ENCODE measurements at regions not wholly inside any gene's neighbourhood (a gene's known extent, or its start where the extent isn't known, plus 50 kb on each side); places are given as distances from the start of the nearest gene placed in this dataset.

GRCh38 chr18:22680944-22681343, 252.2 kb upstream of the RBBP8 start:
- no peak for DNase-seq

DNA sequence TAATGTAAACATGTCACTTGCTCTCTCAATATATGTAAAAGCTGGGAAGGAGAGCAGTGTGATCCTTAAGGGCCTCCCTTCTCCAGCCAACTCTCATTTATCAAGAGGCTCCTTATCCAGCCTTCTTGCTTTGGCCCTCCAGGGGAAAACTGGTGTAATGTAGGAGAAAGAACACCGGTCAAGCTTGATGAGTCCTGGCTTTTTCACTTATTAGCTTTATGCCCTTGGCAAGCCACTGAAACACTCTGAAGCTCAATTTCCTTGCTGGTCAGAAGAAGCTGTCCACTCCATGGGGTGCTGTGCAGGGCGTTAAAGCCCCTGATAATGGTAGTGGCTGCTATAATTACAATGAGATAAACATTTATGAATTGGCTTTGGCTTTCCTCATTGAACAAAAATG, 251.2 kb upstream of the RBBP8 start:
- DNase-seq = no peak

- no peak for DNase-seq
Observed at GRCh38 chr18:22682720-22683119, 250.4 kb upstream of the RBBP8 start.

DNA sequence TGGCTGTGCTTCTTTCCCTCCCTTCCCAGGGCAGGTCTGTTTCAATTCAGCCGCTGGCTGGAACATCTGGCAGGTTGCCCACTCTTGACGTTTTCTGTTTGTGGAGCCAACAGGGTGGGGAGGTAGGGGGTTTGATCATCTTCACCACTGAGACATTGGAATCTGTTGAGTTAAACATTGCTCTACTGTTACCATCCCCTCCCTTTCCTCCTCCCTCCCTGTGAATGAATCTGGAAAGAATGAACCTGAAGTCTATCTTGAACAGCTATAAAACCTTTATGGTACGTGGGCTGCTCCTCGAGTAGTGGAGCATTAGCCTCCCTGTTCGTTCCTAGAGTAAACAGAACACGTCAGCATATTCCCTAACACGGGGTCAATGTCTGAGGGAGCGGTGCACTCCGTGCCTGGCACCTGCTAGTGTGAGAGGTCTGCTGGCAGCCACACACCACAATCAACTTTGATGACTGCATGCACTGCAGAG, 249.9 kb upstream of the RBBP8 start:
- no peak for DNase-seq

- DNase-seq = no peak
Observed at GRCh38 chr18:22683786-22684185, 249.3 kb upstream of the RBBP8 start.

GRCh38 chr18:22684268-22684667, 248.9 kb upstream of the RBBP8 start:
- DNase-seq = no peak

GRCh38 chr18:22685788-22686187, 247.3 kb upstream of the RBBP8 start:
- no peak for DNase-seq

DNA sequence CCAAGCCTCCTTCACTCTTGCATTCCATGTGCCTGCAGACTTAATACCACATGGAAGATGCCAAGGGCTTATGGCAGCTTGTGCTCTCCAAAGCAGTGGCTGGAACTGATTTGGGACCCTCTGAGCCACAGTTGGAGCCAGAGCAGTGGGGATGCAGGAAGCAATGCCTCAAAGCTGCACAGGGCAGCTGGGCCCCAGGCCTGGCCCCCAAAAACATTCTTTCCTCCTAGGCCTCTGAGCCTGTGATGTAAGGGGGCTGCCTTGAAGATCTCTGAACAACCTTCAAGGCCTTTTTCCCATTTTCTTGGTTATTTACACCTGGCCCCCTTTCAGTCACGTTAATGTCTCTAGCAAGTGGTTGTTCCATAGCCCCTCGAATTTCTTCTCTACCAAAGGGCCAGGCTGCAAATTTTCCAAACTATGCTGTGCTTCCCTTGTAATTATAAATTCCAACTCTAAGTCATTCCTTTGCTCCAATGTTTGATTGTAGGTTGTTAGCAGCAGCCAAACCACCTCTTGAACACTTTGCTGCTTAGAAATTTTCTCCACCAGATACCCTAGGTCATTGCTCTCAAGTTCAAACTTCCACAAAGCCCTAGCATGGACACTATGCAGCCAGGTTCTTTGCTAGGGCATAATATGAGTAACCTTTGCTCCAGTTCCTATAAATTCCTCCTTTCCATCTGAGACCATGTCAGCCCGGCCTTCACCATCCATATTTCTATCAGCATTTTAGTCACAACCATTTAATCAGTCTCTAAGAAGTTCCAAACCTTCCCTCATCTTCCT, 245.0 kb upstream of the RBBP8 start:
- DNase-seq = no peak

DNA sequence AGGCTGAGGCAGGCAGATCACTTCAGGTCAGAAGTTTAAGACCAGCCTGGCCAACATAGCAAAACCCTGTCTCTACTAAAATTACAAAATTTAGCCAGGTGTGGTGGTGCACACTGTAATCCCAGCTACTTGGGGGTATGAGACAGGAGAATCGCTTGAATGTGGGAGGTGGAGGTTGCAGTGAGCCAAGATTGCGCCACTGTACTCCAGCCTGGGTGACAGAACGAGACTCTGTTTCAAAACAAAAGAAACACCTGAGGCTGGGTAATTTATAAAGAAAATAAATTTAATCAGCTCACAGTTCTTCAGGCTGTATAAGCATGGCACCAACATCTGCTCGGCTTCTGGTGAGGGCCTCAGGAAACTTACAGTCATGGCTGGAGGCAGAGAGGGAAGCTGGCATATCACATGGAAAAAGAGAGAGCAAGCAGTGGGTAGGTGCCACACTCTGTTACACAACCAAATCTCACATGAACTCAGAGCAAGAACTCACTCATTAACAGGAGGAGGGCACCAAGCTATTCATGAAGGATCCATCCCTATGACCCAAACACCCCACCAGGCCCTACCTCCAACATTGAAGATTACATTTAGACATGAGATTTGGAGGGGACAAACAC, 244.1 kb upstream of the RBBP8 start:
- DNase-seq = no peak

DNA sequence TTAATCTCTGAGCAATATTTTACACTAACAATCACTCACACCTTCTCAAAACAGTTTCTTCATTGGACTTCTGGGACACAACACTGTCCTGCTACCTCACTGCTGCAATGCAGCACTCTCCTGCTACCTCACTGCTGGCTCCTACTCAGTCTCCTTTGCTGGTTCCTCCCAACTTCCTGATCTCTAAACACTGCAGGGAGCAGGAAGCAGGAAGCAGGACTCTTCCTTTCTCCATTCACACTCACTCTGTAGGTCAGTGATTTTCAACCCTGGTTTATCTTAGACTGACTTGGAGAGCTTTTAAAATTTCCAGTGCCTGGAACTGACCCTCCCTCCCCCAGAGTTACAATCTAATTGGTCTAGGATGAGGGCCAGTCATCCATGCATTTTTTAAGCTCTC, 243.4 kb upstream of the RBBP8 start:
- no peak for DNase-seq

- DNase-seq = no peak
Observed at GRCh38 chr18:22690556-22690955, 242.6 kb upstream of the RBBP8 start.

DNA sequence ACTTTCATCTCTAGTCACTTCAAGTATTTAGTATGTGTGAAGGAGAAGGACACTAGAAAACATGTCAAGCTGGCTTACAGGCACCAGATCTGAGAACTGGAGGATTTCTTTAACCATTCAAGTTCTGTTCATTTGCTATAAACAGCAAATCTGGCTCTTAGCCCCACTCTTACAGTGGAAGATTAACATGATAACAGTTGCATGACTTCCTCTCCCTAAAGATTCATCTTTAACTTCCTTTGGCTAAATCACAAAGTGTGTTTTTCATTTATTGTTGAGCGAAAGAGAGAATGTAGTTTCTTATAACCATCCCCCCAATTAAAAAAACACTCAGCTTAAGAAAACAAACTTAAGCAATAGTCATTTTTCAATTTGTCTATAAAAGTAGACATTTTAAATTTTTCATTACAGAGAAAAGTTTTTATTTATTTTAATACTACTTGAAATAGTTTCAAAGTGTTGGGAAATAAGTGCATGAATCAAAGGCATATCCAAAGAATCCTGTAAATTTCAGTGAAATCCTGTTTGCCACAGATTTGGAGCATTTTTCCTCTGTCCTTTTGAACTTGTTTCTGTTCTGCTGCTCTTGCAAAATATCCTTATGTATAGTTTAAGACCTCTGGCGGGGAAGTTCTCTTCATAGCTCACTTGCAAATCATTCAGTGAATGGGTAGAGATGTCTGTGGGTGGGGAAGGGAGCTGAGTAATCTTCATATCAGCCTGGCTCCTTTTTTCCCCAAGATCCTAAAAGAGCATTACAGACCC, 241.0 kb upstream of the RBBP8 start:
- DNase-seq = no peak

GRCh38 chr18:22694954-22695353, 238.2 kb upstream of the RBBP8 start:
- DNase-seq = peak; percentile 45

- DNase-seq = no peak
Observed at GRCh38 chr18:22695674-22696073, 237.5 kb upstream of the RBBP8 start.

DNA sequence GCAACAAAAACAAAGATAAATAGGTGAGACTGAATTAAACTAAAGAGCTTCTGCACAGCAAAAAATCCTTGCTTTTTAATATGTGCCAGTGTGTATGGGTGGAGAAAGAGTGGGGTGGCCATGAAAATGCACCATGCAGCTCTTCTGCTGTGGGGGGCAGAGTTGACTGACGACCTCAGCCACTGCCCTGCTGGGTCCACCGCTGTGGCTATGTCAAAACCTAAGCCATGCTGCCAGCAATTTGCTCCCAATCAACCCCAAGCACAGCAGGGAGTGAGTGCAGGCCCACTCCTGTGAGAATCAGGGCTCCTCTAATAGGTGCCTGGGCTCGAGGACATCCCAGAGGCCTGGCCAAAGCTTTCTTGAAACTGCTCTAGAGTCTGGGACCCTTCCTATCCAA, 235.6 kb upstream of the RBBP8 start:
- DNase-seq = no peak

DNA sequence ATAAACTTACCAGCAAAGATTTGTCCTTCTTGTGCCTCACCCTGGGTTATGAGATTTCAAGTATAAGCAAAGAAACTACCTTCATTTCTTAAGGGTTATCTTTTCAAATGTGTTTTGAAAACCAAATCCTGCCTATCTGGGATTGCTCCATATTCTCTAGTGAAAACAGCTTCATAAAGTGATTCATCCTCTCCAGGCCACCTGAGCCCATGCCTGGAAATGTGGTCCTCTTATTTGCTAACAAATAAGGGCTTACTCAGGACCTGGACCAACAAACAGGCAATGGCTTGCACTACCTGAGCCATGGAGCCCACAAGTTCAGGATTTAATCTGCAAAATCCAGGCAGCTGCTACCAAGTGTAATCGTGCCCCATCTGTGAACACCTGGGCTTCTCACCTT, 234.4 kb upstream of the RBBP8 start:
- no peak for DNase-seq

- DNase-seq = no peak
Observed at GRCh38 chr18:22699629-22700028, 233.5 kb upstream of the RBBP8 start.

- DNase-seq = no peak
Observed at GRCh38 chr18:22700920-22701319, 232.2 kb upstream of the RBBP8 start.

DNA sequence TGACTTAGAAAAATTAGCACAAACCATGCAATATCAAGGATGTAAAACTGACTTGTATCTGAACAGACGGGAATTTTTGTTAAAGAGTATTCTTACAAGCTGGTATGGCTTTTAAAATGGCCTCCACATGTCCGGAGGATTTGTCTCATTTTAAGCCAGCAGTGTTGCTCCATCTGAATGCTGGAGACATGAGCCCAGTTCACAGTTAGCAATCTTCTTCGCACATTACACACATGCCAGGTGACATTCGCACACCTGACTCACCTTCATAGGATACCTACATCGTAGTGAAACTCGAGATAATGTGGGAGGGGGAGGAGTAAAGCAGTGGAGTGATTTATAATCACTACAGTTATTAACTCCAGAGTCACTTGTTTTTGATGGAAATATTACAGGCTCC, 231.8 kb upstream of the RBBP8 start:
- no peak for DNase-seq

- DNase-seq = no peak
Observed at GRCh38 chr18:22701795-22702194, 231.3 kb upstream of the RBBP8 start.

DNA sequence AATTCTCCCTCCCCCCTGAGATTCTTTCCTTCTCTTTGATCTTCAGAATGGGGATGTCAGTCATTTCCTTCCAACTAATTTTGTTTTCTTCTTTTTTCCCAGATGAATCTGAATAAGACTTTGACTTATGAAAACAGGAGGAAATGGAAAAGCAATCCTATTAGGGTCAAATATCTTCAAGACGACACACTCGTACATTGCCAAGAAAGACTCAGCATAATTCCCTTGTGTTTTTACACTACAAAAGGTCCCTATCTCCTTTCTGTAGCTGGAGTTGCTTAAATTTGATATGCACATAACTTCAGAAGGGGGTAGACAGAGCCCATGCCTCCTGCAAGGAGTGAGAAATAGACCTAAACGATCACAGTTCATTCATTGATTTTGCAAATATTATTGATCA, 230.3 kb upstream of the RBBP8 start:
- no peak for DNase-seq

DNA sequence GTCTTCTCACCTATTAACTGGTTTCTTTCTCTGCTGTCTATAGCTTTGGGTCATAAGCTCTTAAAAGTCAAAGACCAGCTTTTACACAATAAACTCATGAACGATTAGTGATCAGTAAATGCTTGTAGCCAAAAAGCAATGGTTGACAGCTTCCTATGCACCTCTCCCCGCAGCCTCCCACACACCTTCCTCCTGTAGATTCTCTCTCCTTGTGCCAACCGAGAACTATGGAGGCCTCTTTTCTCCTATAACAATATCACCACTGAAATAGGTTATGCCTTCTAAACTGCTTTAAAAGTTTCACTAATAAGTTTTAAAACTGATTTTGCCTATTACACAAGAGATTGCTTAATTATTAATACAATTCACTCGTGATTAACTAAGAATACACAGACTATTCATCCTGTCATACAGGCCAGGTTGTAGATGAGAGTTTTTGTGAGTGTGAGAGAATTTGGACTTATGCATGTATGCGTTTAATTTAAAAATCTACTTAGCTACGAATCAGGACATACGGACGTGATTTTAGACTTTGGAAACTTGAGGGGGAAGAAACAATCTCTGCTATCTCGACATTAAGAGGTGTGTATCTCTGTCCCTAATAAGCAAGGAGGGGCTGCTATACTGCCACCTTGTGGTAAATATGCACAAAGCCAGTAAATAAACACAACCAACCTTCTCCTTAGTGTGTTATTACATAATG, 229.1 kb upstream of the RBBP8 start:
- DNase-seq = no peak

DNA sequence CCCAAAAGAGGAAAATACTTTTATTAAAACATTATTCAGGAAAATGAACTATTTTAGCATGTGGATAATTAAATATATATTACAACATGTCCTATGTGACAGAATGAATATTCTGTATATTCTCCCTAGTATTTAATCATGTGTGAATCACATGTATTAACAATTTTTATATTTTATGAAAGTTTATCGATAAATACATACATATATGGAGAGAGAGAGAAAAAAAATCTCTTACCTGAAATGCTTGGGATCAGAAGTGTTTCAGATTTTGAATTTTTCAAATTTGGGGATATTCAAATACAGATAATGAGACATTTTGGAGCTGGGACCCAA, 228.6 kb upstream of the RBBP8 start:
- no peak for DNase-seq
